ENCODE measurements at regions not wholly inside any gene's neighbourhood (a gene's known extent, or its start where the extent isn't known, plus 50 kb on each side); places are given as distances from the start of the nearest gene placed in this dataset.

GRCh38 chr12:131368668-131369071, 342.2 kb upstream of the SFSWAP start:
- no peak for DNase-seq
- Histone ChIP-seq H3K27me3 (no peaks in the 10 kb centered on the region), H3K4me3 (ENCODE audit: low read depth, low read length) (no peak overlapping the region), H3K9me3 (no peaks in the 10 kb centered on the region), H3K36me3 (no peaks in the 10 kb centered on the region), H3K4me1 (peaks cover 8% of the 10 kb centered on the region; the same call in 1 of the 2 replicates)
- no peak for TF ChIP-seq CTCF (IDR thresholded peaks at IDR 0.05; ENCODE audit: low read depth, low read length)

GRCh38 chr12:131369094-131369845, 341.6 kb upstream of the SFSWAP start:
- no peaks in the 10 kb centered on the region for H3K27me3 ChIP-seq
- DNase-seq: no peak
- no peaks in the 10 kb centered on the region for H3K9me3 ChIP-seq
- H3K4me1 ChIP-seq: peaks cover 8% of the 10 kb centered on the region; the same call in 1 of the 2 replicates
- no peak for TF ChIP-seq CTCF (IDR thresholded peaks at IDR 0.05; ENCODE audit: low read depth, low read length)
- no peak overlapping the region for H3K4me3 ChIP-seq (ENCODE audit: low read depth, low read length)
- H3K36me3 ChIP-seq: no peaks in the 10 kb centered on the region

- H3K27me3 ChIP-seq: no peaks in the 10 kb centered on the region
- H3K4me1 ChIP-seq: peaks cover 8% of the 10 kb centered on the region; the same call in 1 of the 2 replicates
- no peak for DNase-seq
- H3K36me3 ChIP-seq: no peaks in the 10 kb centered on the region
- H3K9me3 ChIP-seq: no peaks in the 10 kb centered on the region
- TF ChIP-seq CTCF (IDR thresholded peaks at IDR 0.05; ENCODE audit: low read depth, low read length): no peak
- H3K4me3 ChIP-seq (ENCODE audit: low read depth, low read length): no peak overlapping the region
Observed at GRCh38 chr12:131370321-131370720, 340.6 kb upstream of the SFSWAP start.

GRCh38 chr12:131370791-131371347, 340.0 kb upstream of the SFSWAP start:
- Histone ChIP-seq H3K4me1 (peaks cover 8% of the 10 kb centered on the region; the same call in 1 of the 2 replicates), H3K27me3 (no peaks in the 10 kb centered on the region), H3K36me3 (no peaks in the 10 kb centered on the region), H3K9me3 (no peaks in the 10 kb centered on the region), H3K4me3 (ENCODE audit: low read depth, low read length) (no peak overlapping the region)
- TF ChIP-seq CTCF (IDR thresholded peaks at IDR 0.05; ENCODE audit: low read depth, low read length): no peak
- DNase-seq: no peak

DNA sequence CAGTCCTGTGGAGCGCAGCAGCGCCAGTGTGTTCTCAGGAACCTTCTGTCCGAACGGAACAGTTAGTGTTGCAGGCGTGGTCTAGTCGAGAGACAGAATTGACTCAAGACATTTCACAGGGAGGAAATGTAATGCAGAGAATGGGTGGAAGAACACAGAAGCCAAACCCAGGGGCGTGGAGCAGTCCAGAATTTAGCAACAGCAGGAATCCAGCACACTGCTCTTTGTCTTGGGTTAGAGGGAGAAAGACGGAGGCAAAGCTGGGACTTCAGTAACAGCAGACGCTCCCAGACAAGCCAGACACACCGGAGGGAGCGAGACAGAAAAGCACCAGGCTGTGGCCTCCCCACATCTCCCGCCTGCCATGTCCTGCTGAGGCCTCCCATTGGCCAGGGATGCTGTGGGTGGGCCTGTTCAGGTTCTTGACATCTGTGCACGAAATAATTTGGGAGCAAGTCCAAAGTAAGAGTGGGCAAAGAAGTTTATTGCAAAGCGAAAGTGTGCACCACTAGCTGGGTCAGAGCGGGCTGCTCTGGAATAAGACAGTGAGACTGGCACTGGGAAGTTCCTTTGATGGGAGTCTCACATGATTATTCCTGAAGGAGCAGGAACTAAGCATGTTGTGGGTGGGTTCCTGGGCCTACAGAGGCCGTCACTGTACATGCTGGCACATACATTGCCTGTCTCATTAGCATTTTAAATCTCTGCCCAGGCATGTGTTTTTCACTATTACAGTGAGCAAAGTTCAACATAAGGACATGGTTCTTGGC, 339.3 kb upstream of the SFSWAP start:
- H3K27me3 ChIP-seq: no peaks in the 10 kb centered on the region
- no peak overlapping the region for H3K4me3 ChIP-seq (ENCODE audit: low read depth, low read length)
- DNase-seq: no peak
- peaks cover 8% of the 10 kb centered on the region; the same call in 1 of the 2 replicates for H3K4me1 ChIP-seq
- no peaks in the 10 kb centered on the region for H3K36me3 ChIP-seq
- TF ChIP-seq CTCF (IDR thresholded peaks at IDR 0.05; ENCODE audit: low read depth, low read length): no peak
- H3K9me3 ChIP-seq: no peaks in the 10 kb centered on the region

All from BE2C (cell line).